Activated T-helper 1 cell treated with anti-CD3 and anti-CD28 coated beads, Interleukin-12 subunit alpha, Interleukin-12 subunit beta, Interleukin-2, Interleukin-4 antibody, amounts not matched to agents 30 ng/mL and 10 ng/mL and 1 ng/mL, durations not matched to agents 14 hours and 24 hours and 36 hours (primary cell): ENCODE measurements at regions not wholly inside any gene's neighbourhood (a gene's known extent, or its start where the extent isn't known, plus 50 kb on each side); places are given as distances from the start of the nearest gene placed in this dataset.

Experiments used
- DNase-seq: peaks from one replicate; pipeline ENCODE4 v3.0.0; 2021; ENCODE audit warnings: low spot score
- H3K27ac Mint-ChIP-seq: one replicate; pipeline ENCODE4 v1.8.0; 2021; ENCODE audit warnings: mild to moderate bottlenecking, mixed read lengths
- H3K27me3 Mint-ChIP-seq: one replicate; pipeline ENCODE4 v1.8.0; 2022; ENCODE audit warnings: mild to moderate bottlenecking, moderate library complexity, mixed read lengths; ENCODE audit not compliant: insufficient read depth
- H3K36me3 Mint-ChIP-seq: one replicate; pipeline ENCODE4 v1.8.0; 2021; ENCODE audit warnings: low read depth, mixed read lengths
- H3K4me1 Mint-ChIP-seq: one replicate; pipeline ENCODE4 v1.8.0; 2021; ENCODE audit warnings: low read depth, mixed read lengths
- H3K4me3 Mint-ChIP-seq: one replicate; pipeline ENCODE4 v1.8.0; 2021; ENCODE audit warnings: mild to moderate bottlenecking, moderate library complexity, mixed read lengths
- H3K9me3 Mint-ChIP-seq: one replicate; pipeline ENCODE4 v1.8.0; 2021; ENCODE audit warnings: mixed read lengths
- intact Hi-C: fragments of 100-400 bp; cut with micrococcal nuclease; formaldehyde crosslinking; loops from one replicate; pipeline ENCODE4 v1.15.1; 2024

- Mint-ChIP-seq H3K9me3 (no peaks in the 10 kb centered on the region), H3K27ac (no peak overlapping the region), H3K4me1 (no peaks in the 10 kb centered on the region), H3K27me3 (peaks cover 22% of the 10 kb centered on the region), H3K4me3 (no peak overlapping the region), H3K36me3 (no peaks in the 10 kb centered on the region)
- DNase-seq = no peak
- intact Hi-C loops = no loop called here
Observed at GRCh38 chr1:94322696-94323095, 85.3 kb upstream of the ARHGAP29 start.

GRCh38 chr1:94321662-94322061 lies 84.3 kb upstream of the ARHGAP29 start:
- H3K9me3 Mint-ChIP-seq = no peaks in the 10 kb centered on the region
- H3K27ac Mint-ChIP-seq = no peak overlapping the region
- intact Hi-C loops = no loop called here
- DNase-seq = no peak
- H3K27me3 Mint-ChIP-seq = peaks cover 12% of the 10 kb centered on the region
- no peaks in the 10 kb centered on the region for H3K4me1 Mint-ChIP-seq
- H3K36me3 Mint-ChIP-seq = no peaks in the 10 kb centered on the region
- no peak overlapping the region for H3K4me3 Mint-ChIP-seq

GRCh38 chr1:94319319-94320102 lies 82.1 kb upstream of the ARHGAP29 start:
- Mint-ChIP-seq H3K36me3 (no peaks in the 10 kb centered on the region), H3K9me3 (no peaks in the 10 kb centered on the region), H3K4me3 (no peak overlapping the region), H3K4me1 (no peaks in the 10 kb centered on the region), H3K27ac (no peak overlapping the region), H3K27me3 (peaks cover 9% of the 10 kb centered on the region)
- DNase-seq = no peak
- intact Hi-C loops = no loop called here

DNA sequence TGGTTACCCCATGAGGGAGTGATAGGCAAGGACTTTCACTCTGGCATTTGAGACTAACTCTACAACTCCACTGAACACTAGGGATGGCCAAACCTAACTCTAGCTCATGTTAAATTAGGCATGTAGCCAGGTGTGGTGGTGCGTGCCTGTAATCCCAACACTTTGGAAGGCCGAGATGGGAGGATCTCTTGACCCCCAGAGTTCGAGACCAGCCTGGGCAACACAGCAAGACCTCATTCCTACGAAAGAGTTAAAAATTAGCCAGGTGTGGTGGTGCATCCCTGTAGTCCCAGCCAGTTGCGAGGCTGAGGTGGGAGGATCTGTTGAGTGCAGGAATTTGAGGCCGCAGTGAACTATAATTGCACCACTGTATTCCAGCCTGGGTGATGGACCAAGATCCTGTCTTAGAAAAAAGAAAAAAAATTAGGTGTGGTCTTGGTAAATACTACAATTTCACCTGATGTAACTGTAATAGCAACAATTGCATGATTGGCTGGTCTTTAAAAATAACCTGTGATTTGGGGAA lies 81.2 kb upstream of the ARHGAP29 start:
- intact Hi-C loops = no loop called here
- Mint-ChIP-seq H3K27me3 (peaks cover 7% of the 10 kb centered on the region), H3K4me3 (no peak overlapping the region), H3K4me1 (no peaks in the 10 kb centered on the region), H3K27ac (no peak overlapping the region), H3K36me3 (no peaks in the 10 kb centered on the region), H3K9me3 (no peaks in the 10 kb centered on the region)
- no peak for DNase-seq

DNA sequence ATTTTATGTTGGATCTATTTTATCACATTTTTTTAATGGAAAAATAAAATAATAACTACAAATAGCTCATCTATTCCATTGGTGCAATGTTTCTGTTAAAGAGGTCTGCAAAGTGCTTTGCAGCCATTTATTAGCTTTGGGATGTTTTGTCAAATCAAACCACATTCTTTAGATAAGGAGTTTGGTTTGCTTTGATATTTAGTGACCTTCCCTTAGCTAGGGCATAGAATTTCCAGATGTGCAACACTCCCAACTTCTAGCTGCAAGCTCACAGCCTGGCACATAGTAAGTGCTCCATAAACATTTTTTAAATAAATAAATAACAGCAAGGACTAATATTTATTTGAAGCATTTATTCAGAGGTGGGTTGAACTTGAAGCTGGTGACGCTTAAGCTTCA lies 80.4 kb upstream of the ARHGAP29 start:
- Mint-ChIP-seq H3K36me3 (no peaks in the 10 kb centered on the region), H3K27ac (no peak overlapping the region), H3K27me3 (peaks cover 6% of the 10 kb centered on the region), H3K4me3 (no peak overlapping the region), H3K9me3 (no peaks in the 10 kb centered on the region), H3K4me1 (no peaks in the 10 kb centered on the region)
- intact Hi-C loops = no loop called here
- no peak for DNase-seq

DNA sequence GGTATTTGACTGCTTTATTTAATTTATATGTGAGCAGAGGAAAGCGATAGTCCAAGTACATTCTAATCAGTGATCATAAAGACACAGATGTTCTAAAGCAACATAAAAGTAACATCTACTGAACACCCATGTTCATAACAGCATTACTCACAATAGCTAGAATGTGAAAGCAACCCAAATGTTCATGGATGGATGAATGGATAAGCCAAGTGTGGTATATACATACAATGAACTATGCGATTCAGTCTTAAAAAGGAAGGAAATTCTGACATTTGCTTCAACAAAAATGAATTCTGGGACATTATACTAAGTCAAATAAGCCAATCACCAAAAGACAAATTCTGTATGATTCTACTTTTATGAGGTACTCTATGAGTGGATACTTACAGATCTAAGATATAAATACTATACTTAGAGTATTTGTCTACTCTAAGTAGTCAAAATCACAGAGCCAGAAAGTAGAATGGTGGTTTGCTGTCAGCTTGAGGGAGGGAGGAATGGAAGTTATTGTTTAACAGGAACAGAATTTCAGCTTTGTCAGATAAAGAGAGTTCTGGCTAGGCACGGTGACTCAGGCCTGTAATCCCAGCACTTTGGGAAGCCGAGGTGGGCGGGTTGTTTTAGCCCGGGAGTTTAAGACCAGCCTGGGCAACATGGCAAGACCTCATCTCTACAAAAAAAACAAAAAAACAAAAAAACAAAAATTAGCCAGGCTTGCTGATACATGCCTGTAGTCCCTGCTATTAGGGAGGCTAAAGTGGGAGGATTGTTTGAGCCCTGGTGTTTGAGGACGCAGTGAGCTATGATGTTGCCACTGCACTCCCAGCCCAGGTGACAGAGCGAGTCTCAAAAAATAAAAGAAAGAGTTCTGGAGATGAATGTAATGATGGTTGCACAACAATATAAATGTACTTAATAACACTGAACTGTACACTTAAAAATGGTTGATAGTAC lies 79.7 kb upstream of the ARHGAP29 start:
- H3K27ac Mint-ChIP-seq = no peak overlapping the region
- H3K4me1 Mint-ChIP-seq = no peaks in the 10 kb centered on the region
- intact Hi-C loops = no loop called here
- H3K27me3 Mint-ChIP-seq = peaks cover 4% of the 10 kb centered on the region
- no peaks in the 10 kb centered on the region for H3K9me3 Mint-ChIP-seq
- H3K36me3 Mint-ChIP-seq = no peaks in the 10 kb centered on the region
- DNase-seq = no peak
- H3K4me3 Mint-ChIP-seq = no peak overlapping the region

GRCh38 chr1:94316183-94316582 lies 78.8 kb upstream of the ARHGAP29 start:
- no peaks in the 10 kb centered on the region for H3K36me3 Mint-ChIP-seq
- no peaks in the 10 kb centered on the region for H3K4me1 Mint-ChIP-seq
- intact Hi-C loops = no loop called here
- DNase-seq = no peak
- no peaks in the 10 kb centered on the region for H3K9me3 Mint-ChIP-seq
- H3K27ac Mint-ChIP-seq = no peak overlapping the region
- H3K27me3 Mint-ChIP-seq = peaks cover 4% of the 10 kb centered on the region
- H3K4me3 Mint-ChIP-seq = no peak overlapping the region

DNA sequence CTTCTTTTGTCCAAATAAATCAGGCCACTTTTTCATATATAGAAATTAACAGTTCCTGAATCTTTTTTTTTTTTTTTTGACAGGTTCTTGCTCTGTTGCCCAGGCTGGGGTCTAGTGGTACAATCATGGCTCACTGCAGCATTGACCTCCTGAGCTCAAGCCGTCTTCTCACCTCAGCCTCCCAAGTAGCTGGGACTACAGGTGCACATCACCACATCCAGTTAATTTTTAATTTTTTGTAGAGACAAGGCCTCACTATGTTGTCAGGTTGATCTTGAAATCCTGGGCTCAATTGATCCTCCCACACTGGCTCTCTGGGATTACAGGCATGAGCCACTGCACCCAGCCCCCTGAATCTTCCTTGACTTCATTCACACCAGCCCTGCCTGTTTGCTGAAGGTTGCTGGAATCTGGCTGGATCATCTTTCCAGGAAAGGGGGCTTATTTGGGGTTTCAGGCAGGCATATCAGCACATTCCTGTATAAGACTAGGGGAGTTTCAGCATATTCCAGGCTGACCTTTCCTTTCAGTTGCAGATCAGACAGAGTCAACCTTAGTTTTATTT lies 78.2 kb upstream of the ARHGAP29 start:
- no peak for DNase-seq
- H3K9me3 Mint-ChIP-seq = no peaks in the 10 kb centered on the region
- H3K4me1 Mint-ChIP-seq = no peaks in the 10 kb centered on the region

DNA sequence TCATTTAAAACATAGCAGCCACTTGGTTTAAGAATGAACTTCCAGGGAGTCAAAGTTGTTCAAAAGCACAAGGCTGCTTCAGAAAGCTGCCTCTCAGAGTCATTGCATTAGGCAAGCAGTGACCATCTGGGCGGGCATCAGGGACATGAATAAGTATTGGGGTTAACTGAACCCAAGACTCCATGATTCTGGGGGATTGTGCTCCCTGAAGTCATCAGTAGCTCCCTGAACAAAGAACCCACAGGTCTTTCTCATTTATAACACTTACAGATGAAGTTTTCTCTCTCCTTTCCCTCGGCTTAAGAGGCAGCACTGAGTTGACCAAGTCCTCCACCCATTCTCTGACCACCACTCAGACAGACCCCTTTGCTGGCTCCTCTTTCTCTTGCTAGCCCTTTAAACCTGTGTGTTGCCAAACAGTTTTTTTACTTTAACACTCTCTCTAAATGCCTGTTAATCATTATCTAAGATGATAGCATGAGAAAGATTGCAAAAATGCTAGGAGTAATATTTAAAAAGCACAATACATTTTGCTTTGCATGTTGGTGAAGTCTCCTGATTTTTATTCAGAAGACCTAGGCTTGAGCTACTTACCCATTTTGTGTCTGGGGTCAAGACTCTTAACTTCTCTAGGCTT lies 77.0 kb upstream of the ARHGAP29 start:
- intact Hi-C loops = no loop called here
- no peaks in the 10 kb centered on the region for H3K9me3 Mint-ChIP-seq
- H3K27ac Mint-ChIP-seq = no peak overlapping the region
- H3K36me3 Mint-ChIP-seq = no peaks in the 10 kb centered on the region
- DNase-seq = no peak
- no peak overlapping the region for H3K4me3 Mint-ChIP-seq
- no peaks in the 10 kb centered on the region for H3K4me1 Mint-ChIP-seq
- no peaks in the 10 kb centered on the region for H3K27me3 Mint-ChIP-seq

More for the DNA sequence above, 78.2 kb upstream of the ARHGAP29 start:
- intact Hi-C loops = no loop called here
- no peak overlapping the region for H3K27ac Mint-ChIP-seq
- H3K36me3 Mint-ChIP-seq = no peaks in the 10 kb centered on the region
- no peak overlapping the region for H3K4me3 Mint-ChIP-seq
- no peaks in the 10 kb centered on the region for H3K27me3 Mint-ChIP-seq

- no peak overlapping the region for H3K4me3 Mint-ChIP-seq
- peaks cover 4% of the 10 kb centered on the region for H3K27me3 Mint-ChIP-seq
- H3K36me3 Mint-ChIP-seq = no peaks in the 10 kb centered on the region
- no peak for DNase-seq
- H3K9me3 Mint-ChIP-seq = no peaks in the 10 kb centered on the region
- no peak overlapping the region for H3K27ac Mint-ChIP-seq
- H3K4me1 Mint-ChIP-seq = no peaks in the 10 kb centered on the region
- intact Hi-C loops = no loop called here
Observed at GRCh38 chr1:94310570-94311270, 73.3 kb upstream of the ARHGAP29 start.

- no peak overlapping the region for H3K27ac Mint-ChIP-seq
- H3K4me1 Mint-ChIP-seq = no peaks in the 10 kb centered on the region
- H3K9me3 Mint-ChIP-seq = no peaks in the 10 kb centered on the region
- no peak overlapping the region for H3K4me3 Mint-ChIP-seq
- DNase-seq = no peak
- no peaks in the 10 kb centered on the region for H3K36me3 Mint-ChIP-seq
- peaks cover 4% of the 10 kb centered on the region for H3K27me3 Mint-ChIP-seq
- intact Hi-C loops = no loop called here
Observed at GRCh38 chr1:94309829-94310569, 72.6 kb upstream of the ARHGAP29 start.

- intact Hi-C loops = no loop called here
- no peaks in the 10 kb centered on the region for H3K4me1 Mint-ChIP-seq
- H3K27ac Mint-ChIP-seq = no peak overlapping the region
- no peaks in the 10 kb centered on the region for H3K9me3 Mint-ChIP-seq
- H3K4me3 Mint-ChIP-seq = no peak overlapping the region
- DNase-seq = no peak
- H3K27me3 Mint-ChIP-seq = peaks cover 4% of the 10 kb centered on the region
- no peaks in the 10 kb centered on the region for H3K36me3 Mint-ChIP-seq
Observed at GRCh38 chr1:94309216-94309615, 71.8 kb upstream of the ARHGAP29 start.
